ENCODE measurements at regions not wholly inside any gene's neighbourhood (a gene's known extent, or its start where the extent isn't known, plus 50 kb on each side); places are given as distances from the start of the nearest gene placed in this dataset.

DNA sequence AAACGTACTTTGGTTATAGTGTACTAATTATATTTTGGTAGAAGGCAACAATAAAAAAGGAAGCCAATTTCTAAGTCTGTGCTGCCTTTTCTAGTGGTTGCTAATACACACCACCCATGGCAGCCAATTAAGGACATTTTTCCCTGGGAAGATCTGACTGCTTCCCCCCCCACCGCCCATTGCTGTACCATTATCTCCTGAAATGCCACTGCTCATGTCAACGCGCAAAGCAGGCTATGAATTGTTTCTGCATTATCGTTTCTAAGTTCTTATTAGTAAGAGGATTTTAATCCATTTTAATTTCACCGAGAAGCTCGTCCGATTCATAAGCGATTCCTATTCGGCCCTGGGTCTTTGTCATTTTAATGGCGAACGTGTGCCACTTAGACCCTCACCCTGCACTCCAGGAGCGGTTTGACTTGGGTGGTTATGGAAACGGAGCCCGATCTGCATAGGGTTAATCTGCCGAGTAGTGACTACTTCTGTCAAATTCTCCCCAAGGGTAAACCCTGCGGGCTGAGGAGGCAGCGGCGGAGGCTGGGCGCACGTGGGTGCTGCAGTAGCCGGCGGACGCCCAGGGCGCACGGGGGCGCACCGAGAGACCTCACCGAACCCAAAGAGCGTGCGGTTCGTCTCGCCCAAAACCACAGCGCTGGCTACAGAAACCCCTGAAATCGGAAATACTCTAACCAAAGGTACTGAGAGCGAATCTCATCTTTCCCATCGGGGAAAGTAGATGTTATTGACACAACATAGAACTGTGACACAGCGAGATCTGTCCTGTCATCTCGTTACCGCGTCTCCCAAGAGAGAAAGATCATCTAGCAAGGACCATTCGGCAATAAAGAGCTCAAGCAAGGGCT is 55.8 kb upstream of the SHC3 start:
- FAIRE-seq, result peak; percentile 78
- DNase-seq (ENCODE audit: low read depth, low spot score), result peak; percentile 3
- ChIA-PET RAD21 (ENCODE audit: unreplicated experiment) (no interaction called here), CTCF (no interaction called here), POLR2A (no interaction called here), SMC1A (ENCODE audit: uncharacterized antibody, unreplicated experiment) (no interaction called here)
- Histone ChIP-seq H3K9me3 (replicated peaks; ENCODE audit: control insufficient read depth, insufficient read depth, low read length) (no peaks in the 10 kb centered on the region), H3K79me2 (ENCODE audit: control insufficient read depth, insufficient read depth, low read length) (no peaks in the 10 kb centered on the region), H3K27me3 (replicated peaks in 1 of 2; ENCODE audit: control insufficient read depth in 2 of 2, insufficient read depth in 2 of 2, low read length in 1 of 2) (peaks cover 1 to 2% of the 10 kb centered on the region in 2 experiments; a peak in 2 of 4 replicates), H4K20me1 (ENCODE audit: control insufficient read depth, insufficient read depth) (0 out of 2 replicates have a peak, but pooled peaks cover 3% of the 10 kb centered on the region), H3K4me2 (ENCODE audit: control insufficient read depth, insufficient read depth) (peak overlapping the region; percentile 42; the same call in 1 of the 2 replicates), H3K4me1 (ENCODE audit: control insufficient read depth, insufficient read depth, low read length) (peaks cover 4% of the 10 kb centered on the region), H3K9ac (ENCODE audit: control insufficient read depth, insufficient read depth, low read length) (no peak overlapping the region), H3K4me3 (no peak overlapping the region), H3K27ac (ENCODE audit: control insufficient read depth, insufficient read depth) (no peak overlapping the region), H2AFZ (ENCODE audit: control insufficient read depth, low read depth, low read length) (no peak overlapping the region), H3K36me3 (ENCODE audit: control insufficient read depth in 2 of 2, insufficient read depth in 2 of 2, low read length in 1 of 2) (no peaks in the 10 kb centered on the region)
- BruUV-seq (replicated peaks), result no TSS peak
- intact Hi-C loops (cut with micrococcal nuclease; ENCODE audit: unreplicated experiment), result no loop called here
- ATAC-seq, result peak; percentile 76
- in situ Hi-C loops (cut with MboI), result no loop called here
- 21% methylated on average over 42 of the region's 42 CpGs for WGBS (ENCODE audit: insufficient coverage, insufficient replicate concordance, low lambda C conversion rate, missing lambda C conversion rate)
- no peak for TF ChIP-seq EGR1 (IDR thresholded peaks at IDR 0.05; ENCODE audit: borderline replicate concordance in 1 of 2, low read depth in 2 of 2, low read length in 2 of 2)
- no peak for TF ChIP-seq STAT3 (IDR thresholded peaks at IDR 0.05; ENCODE audit: low read depth, low read length)
- TF ChIP-seq, protein P1, sequence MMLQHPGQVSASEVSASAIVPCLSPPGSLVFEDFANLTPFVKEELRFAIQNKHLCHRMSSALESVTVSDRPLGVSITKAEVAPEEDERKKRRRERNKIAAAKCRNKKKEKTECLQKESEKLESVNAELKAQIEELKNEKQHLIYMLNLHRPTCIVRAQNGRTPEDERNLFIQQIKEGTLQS (IDR thresholded peaks at IDR 0.05; ENCODE audit: borderline replicate concordance, extremely low read depth, low read depth, low read length), result no peak
- no peak for TF ChIP-seq CBX3 (IDR thresholded peaks at IDR 0.05; ENCODE audit: borderline replicate concordance, low read depth)
- TF ChIP-seq POLR2AphosphoS2 (IDR thresholded peaks at IDR 0.05; ENCODE audit: low read depth, low read length), result no peak
- TF ChIP-seq, protein P2, sequence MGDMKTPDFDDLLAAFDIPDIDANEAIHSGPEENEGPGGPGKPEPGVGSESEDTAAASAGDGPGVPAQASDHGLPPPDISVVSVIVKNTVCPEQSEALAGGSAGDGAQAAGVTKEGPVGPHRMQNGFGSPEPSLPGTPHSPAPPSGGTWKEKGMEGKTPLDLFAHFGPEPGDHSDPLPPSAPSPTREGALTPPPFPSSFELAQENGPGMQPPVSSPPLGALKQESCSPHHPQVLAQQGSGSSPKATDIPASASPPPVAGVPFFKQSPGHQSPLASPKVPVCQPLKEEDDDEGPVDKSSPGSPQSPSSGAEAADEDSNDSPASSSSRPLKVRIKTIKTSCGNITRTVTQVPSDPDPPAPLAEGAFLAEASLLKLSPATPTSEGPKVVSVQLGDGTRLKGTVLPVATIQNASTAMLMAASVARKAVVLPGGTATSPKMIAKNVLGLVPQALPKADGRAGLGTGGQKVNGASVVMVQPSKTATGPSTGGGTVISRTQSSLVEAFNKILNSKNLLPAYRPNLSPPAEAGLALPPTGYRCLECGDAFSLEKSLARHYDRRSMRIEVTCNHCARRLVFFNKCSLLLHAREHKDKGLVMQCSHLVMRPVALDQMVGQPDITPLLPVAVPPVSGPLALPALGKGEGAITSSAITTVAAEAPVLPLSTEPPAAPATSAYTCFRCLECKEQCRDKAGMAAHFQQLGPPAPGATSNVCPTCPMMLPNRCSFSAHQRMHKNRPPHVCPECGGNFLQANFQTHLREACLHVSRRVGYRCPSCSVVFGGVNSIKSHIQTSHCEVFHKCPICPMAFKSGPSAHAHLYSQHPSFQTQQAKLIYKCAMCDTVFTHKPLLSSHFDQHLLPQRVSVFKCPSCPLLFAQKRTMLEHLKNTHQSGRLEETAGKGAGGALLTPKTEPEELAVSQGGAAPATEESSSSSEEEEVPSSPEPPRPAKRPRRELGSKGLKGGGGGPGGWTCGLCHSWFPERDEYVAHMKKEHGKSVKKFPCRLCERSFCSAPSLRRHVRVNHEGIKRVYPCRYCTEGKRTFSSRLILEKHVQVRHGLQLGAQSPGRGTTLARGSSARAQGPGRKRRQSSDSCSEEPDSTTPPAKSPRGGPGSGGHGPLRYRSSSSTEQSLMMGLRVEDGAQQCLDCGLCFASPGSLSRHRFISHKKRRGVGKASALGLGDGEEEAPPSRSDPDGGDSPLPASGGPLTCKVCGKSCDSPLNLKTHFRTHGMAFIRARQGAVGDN (IDR thresholded peaks at IDR 0.05), result no peak
- TF ChIP-seq HCFC1 (IDR thresholded peaks at IDR 0.05; ENCODE audit: low read length), result no peak
- peak in 1 of 2 experiments; percentile 21; a peak in 1 of 4 replicates for TF ChIP-seq BHLHE40 (IDR thresholded peaks at IDR 0.05; ENCODE audit: borderline replicate concordance in 1 of 2, low read depth in 2 of 2, low read length in 1 of 2)
- TF ChIP-seq, protein P3, sequence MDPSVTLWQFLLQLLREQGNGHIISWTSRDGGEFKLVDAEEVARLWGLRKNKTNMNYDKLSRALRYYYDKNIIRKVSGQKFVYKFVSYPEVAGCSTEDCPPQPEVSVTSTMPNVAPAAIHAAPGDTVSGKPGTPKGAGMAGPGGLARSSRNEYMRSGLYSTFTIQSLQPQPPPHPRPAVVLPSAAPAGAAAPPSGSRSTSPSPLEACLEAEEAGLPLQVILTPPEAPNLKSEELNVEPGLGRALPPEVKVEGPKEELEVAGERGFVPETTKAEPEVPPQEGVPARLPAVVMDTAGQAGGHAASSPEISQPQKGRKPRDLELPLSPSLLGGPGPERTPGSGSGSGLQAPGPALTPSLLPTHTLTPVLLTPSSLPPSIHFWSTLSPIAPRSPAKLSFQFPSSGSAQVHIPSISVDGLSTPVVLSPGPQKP (IDR thresholded peaks at IDR 0.05; ENCODE audit: low read depth, low read length), result no peak
- no peak for TF ChIP-seq SP1 (IDR thresholded peaks at IDR 0.05; ENCODE audit: low read depth, low read length)
- TF ChIP-seq CBX5 (IDR thresholded peaks at IDR 0.05; ENCODE audit: low read depth), result no peak
- TF ChIP-seq RUNX3 (IDR thresholded peaks at IDR 0.05; ENCODE audit: low read length), result peak; percentile 63
- TF ChIP-seq, protein P4, sequence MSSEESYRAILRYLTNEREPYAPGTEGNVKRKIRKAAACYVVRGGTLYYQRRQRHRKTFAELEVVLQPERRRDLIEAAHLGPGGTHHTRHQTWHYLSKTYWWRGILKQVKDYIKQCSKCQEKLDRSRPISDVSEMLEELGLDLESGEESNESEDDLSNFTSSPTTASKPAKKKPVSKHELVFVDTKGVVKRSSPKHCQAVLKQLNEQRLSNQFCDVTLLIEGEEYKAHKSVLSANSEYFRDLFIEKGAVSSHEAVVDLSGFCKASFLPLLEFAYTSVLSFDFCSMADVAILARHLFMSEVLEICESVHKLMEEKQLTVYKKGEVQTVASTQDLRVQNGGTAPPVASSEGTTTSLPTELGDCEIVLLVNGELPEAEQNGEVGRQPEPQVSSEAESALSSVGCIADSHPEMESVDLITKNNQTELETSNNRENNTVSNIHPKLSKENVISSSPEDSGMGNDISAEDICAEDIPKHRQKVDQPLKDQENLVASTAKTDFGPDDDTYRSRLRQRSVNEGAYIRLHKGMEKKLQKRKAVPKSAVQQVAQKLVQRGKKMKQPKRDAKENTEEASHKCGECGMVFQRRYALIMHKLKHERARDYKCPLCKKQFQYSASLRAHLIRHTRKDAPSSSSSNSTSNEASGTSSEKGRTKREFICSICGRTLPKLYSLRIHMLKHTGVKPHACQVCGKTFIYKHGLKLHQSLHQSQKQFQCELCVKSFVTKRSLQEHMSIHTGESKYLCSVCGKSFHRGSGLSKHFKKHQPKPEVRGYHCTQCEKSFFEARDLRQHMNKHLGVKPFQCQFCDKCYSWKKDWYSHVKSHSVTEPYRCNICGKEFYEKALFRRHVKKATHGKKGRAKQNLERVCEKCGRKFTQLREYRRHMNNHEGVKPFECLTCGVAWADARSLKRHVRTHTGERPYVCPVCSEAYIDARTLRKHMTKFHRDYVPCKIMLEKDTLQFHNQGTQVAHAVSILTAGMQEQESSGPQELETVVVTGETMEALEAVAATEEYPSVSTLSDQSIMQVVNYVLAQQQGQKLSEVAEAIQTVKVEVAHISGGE (CRISPR knock-in tag; IDR thresholded peaks at IDR 0.05), result no peak
- TF ChIP-seq HDAC2 (IDR thresholded peaks at IDR 0.05), result no peak
- no peak for TF ChIP-seq ZBED1 (IDR thresholded peaks at IDR 0.05; ENCODE audit: borderline replicate concordance)

Measured in GM12878 (cell line).